ENCODE measurements at regions not wholly inside any gene's neighbourhood (a gene's known extent, or its start where the extent isn't known, plus 50 kb on each side); places are given as distances from the start of the nearest gene placed in this dataset.

DNA sequence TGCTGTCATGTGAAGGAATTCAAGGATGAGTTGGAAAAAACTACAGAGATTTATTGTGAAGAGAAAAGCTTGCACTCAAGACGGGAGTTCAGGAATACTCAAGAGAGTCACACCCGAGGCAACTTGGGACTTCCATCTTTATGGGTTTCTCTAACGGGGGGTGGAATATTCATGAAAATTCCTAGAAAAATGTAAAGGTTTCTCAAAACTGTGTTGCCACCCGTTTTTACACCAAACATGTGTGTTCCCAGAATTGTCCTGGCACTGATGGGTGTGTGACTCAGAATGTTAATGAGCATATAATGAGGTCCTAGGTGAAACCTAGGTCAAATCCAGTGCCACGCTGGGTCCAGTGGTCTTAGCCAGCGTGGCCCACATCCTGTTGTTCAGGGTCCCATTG lies 381.5 kb downstream of the CDH26 start:
- DNase-seq (no peak), ATAC-seq (no peak)
- H3K36me3 Mint-ChIP-seq (ENCODE audit: low read depth), result no peaks in the 10 kb centered on the region
- TF ChIP-seq, protein P1, sequence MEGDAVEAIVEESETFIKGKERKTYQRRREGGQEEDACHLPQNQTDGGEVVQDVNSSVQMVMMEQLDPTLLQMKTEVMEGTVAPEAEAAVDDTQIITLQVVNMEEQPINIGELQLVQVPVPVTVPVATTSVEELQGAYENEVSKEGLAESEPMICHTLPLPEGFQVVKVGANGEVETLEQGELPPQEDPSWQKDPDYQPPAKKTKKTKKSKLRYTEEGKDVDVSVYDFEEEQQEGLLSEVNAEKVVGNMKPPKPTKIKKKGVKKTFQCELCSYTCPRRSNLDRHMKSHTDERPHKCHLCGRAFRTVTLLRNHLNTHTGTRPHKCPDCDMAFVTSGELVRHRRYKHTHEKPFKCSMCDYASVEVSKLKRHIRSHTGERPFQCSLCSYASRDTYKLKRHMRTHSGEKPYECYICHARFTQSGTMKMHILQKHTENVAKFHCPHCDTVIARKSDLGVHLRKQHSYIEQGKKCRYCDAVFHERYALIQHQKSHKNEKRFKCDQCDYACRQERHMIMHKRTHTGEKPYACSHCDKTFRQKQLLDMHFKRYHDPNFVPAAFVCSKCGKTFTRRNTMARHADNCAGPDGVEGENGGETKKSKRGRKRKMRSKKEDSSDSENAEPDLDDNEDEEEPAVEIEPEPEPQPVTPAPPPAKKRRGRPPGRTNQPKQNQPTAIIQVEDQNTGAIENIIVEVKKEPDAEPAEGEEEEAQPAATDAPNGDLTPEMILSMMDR (IDR thresholded peaks at IDR 0.05), result no peak
- no peaks in the 10 kb centered on the region for H3K27me3 Mint-ChIP-seq
- no peaks in the 10 kb centered on the region for H3K9me3 Mint-ChIP-seq
- intact Hi-C loops (cut with micrococcal nuclease), result no loop called here
- CTCF ChIA-PET, result interaction anchor here (2.2 kb wide), 1 partner anchor 114 kb away, joined by 4 read pairs; no protein-coding TSS in a partner anchor
- H3K4me1 Mint-ChIP-seq (ENCODE audit: low read depth), result no peaks in the 10 kb centered on the region
- POLR2A ChIA-PET, result no interaction called here
- no peak overlapping the region for H3K4me3 Mint-ChIP-seq
- H3K27ac Mint-ChIP-seq, result no peak overlapping the region

DNA sequence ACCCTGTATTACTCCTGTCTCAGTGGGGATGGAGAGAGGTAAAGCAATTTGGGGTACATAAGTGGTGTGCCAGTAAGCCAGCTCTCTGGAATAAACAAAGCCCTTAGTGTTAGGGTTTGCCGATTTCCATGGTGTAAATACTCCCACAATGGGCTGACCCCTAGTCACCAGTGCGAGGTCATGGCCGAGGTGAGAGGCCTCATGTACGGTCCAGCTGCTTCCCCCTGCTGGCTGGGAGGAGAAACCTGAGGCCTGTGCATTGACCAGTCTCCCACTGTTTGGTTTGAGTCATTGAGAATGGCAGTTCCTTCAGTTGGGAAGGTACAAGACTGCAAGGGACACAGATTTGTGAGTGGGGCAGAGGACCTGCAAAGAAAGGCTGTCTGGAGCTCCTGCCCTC lies 382.0 kb downstream of the CDH26 start:
- ChIA-PET CTCF (interaction anchor here (1.2 to 2.2 kb wide), 2 partner anchors 77 to 114 kb away, joined by 3 to 4 read pairs; no protein-coding TSS in a partner anchor), POLR2A (no interaction called here)
- intact Hi-C loops (cut with micrococcal nuclease), result no loop called here
- DNase-seq (no peak), ATAC-seq (no peak)
- Mint-ChIP-seq H3K9me3 (no peaks in the 10 kb centered on the region), H3K27ac (no peak overlapping the region), H3K4me1 (ENCODE audit: low read depth) (no peaks in the 10 kb centered on the region), H3K36me3 (ENCODE audit: low read depth) (no peaks in the 10 kb centered on the region), H3K27me3 (no peaks in the 10 kb centered on the region), H3K4me3 (no peak overlapping the region)
- TF ChIP-seq, protein P1 (IDR thresholded peaks at IDR 0.05), result no peak

DNA sequence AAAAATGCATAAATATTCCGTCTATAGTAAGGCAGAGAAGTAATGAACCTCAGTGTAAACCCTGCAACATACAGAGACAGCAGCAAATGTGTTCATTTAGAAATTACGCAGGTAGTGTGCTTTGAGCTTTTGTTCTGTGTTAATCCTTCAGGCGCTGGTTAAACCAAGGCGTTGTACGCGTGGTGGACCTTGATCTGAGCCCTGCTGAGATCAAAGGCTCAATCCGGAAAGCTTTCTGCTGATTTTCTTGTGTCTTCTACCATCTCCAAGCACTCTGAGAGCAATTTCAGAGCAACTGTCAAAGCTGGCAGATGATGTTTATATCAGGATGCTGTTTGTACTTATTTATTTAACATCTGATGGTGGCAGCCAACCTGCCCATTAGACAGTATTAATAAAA lies 382.8 kb downstream of the CDH26 start:
- CTCF ChIA-PET, result interaction anchor here (1.2 to 2.2 kb wide), 2 partner anchors 78 to 115 kb away, joined by 3 to 4 read pairs; no protein-coding TSS in a partner anchor
- intact Hi-C loops (cut with micrococcal nuclease), result no loop called here
- Mint-ChIP-seq H3K36me3 (ENCODE audit: low read depth) (no peaks in the 10 kb centered on the region), H3K4me3 (no peak overlapping the region), H3K9me3 (no peaks in the 10 kb centered on the region), H3K4me1 (ENCODE audit: low read depth) (no peaks in the 10 kb centered on the region), H3K27ac (no peak overlapping the region), H3K27me3 (no peaks in the 10 kb centered on the region)
- no peak for DNase-seq
- POLR2A ChIA-PET, result no interaction called here
- no peak for ATAC-seq
- TF ChIP-seq, protein P1 (IDR thresholded peaks at IDR 0.05), result no peak

GRCh38 chr20:60345106-60345505 lies 386.9 kb downstream of the CDH26 start:
- H3K9me3 Mint-ChIP-seq, result no peaks in the 10 kb centered on the region
- no peak overlapping the region for H3K27ac Mint-ChIP-seq
- H3K4me3 Mint-ChIP-seq, result no peak overlapping the region
- no peak for ATAC-seq
- intact Hi-C loops (cut with micrococcal nuclease), result no loop called here
- no peaks in the 10 kb centered on the region for H3K4me1 Mint-ChIP-seq (ENCODE audit: low read depth)
- CTCF ChIA-PET, result no interaction called here
- DNase-seq, result no peak
- POLR2A ChIA-PET, result no interaction called here
- TF ChIP-seq, protein P1 (IDR thresholded peaks at IDR 0.05), result no peak
- H3K36me3 Mint-ChIP-seq (ENCODE audit: low read depth), result no peaks in the 10 kb centered on the region
- H3K27me3 Mint-ChIP-seq, result no peaks in the 10 kb centered on the region

- POLR2A ChIA-PET, result no interaction called here
- no peaks in the 10 kb centered on the region for H3K36me3 Mint-ChIP-seq (ENCODE audit: low read depth)
- no peak for DNase-seq
- H3K9me3 Mint-ChIP-seq, result no peaks in the 10 kb centered on the region
- intact Hi-C loops (cut with micrococcal nuclease), result no loop called here
- H3K27me3 Mint-ChIP-seq, result no peaks in the 10 kb centered on the region
- CTCF ChIA-PET, result no interaction called here
- ATAC-seq, result no peak
- TF ChIP-seq, protein P1 (IDR thresholded peaks at IDR 0.05), result no peak
- no peaks in the 10 kb centered on the region for H3K4me1 Mint-ChIP-seq (ENCODE audit: low read depth)
- no peak overlapping the region for H3K4me3 Mint-ChIP-seq
- no peak overlapping the region for H3K27ac Mint-ChIP-seq
Measured at GRCh38 chr20:60349418-60349817, 391.2 kb downstream of the CDH26 start.

All from activated CD8-positive, alpha-beta T cell treated with anti-CD3 and anti-CD28 coated beads for 36 hours (primary cell).